Mesenchymal stem cell (in vitro differentiated cells and primary cell): ENCODE measurements at regions not wholly inside any gene's neighbourhood (a gene's known extent, or its start where the extent isn't known, plus 50 kb on each side); places are given as distances from the start of the nearest gene placed in this dataset.

Source experiments
- DNase-seq: peaks from one replicate; pipeline ENCODE4 v3.0.0-alpha.2; 2013
- H2AFZ ChIP-seq: one replicate; pipeline ENCODE4 v1.6.1; 2013; ENCODE audit warnings: low read depth, mild to moderate bottlenecking, control low read depth, inconsistent platforms, low read length, moderate library complexity
- H2AK5ac ChIP-seq: 2 replicates; pipeline ENCODE4 v1.6.1; 2013; ENCODE audit warnings: low read length, moderate library complexity, mild to moderate bottlenecking, inconsistent platforms; ENCODE audit not compliant: severe bottlenecking
- H2BK120ac ChIP-seq: one replicate; pipeline ENCODE4 v1.6.1; 2013; ENCODE audit warnings: low read depth, mild to moderate bottlenecking, inconsistent platforms, low read length, moderate library complexity
- H2BK12ac ChIP-seq, 2 experiments: one replicate each; pipeline ENCODE4 v1.6.1; 2013; ENCODE audit warnings: inconsistent platforms in 2 of 2, low read length in 2 of 2, mild to moderate bottlenecking in 2 of 2, moderate library complexity in 2 of 2, control low read depth in 1 of 2
- H2BK15ac ChIP-seq: one replicate; pipeline ENCODE4 v1.6.1; 2013; ENCODE audit warnings: mild to moderate bottlenecking, low read depth, inconsistent platforms; ENCODE audit not compliant: poor library complexity, severe bottlenecking
- H2BK5ac ChIP-seq: 2 replicates; pipeline ENCODE4 v1.6.1; 2013; ENCODE audit warnings: low read depth, mild to moderate bottlenecking, low read length, control low read depth, inconsistent platforms; ENCODE audit not compliant: poor library complexity, severe bottlenecking
- H3K14ac ChIP-seq, 2 experiments: one replicate each; pipeline ENCODE4 v1.6.1; 2013; ENCODE audit warnings: inconsistent platforms in 2 of 2, low read length in 2 of 2, control low read depth in 1 of 2, mild to moderate bottlenecking in 1 of 2, moderate library complexity in 1 of 2
- H3K18ac ChIP-seq, 2 experiments: one replicate each; pipeline ENCODE4 v1.6.1; 2013; ENCODE audit warnings: inconsistent platforms in 2 of 2, low read length in 2 of 2, control low read depth in 1 of 2, low read depth in 1 of 2, mild to moderate bottlenecking in 1 of 2
- H3K23ac ChIP-seq, 2 experiments: one replicate each; pipeline ENCODE4 v1.6.1; 2013; ENCODE audit warnings: inconsistent platforms in 2 of 2, low read length in 2 of 2, mild to moderate bottlenecking in 2 of 2, moderate library complexity in 2 of 2, control low read depth in 1 of 2
- H3K27ac ChIP-seq: 2 replicates; pipeline ENCODE4 v1.5.1; 2013; ENCODE audit warnings: mild to moderate bottlenecking, moderate library complexity, low read length, control low read depth, inconsistent platforms; ENCODE audit not compliant: poor library complexity, severe bottlenecking
- H3K27me3 ChIP-seq, 2 experiments: 2 replicates each; pipeline versions ENCODE4 v1.6.1 to v1.7.0; 2013; ENCODE audit warnings: low read length in 2 of 2, mild to moderate bottlenecking in 2 of 2, moderate library complexity in 2 of 2, control low read depth in 1 of 2, inconsistent platforms in 1 of 2; ENCODE audit not compliant: control insufficient read depth in 1 of 2, insufficient read depth in 1 of 2
- H3K36me3 ChIP-seq, 2 experiments: 2 replicates each; pipeline versions ENCODE4 v1.6.1 to v1.7.0; 2013; ENCODE audit warnings: low read length in 2 of 2, control low read depth in 1 of 2, inconsistent platforms in 1 of 2, low read depth in 1 of 2, mild to moderate bottlenecking in 1 of 2; ENCODE audit not compliant: insufficient read depth in 2 of 2, control insufficient read depth in 1 of 2
- H3K4ac ChIP-seq, 2 experiments: one replicate each; pipeline ENCODE4 v1.6.1; 2013; ENCODE audit warnings: inconsistent platforms in 2 of 2, low read length in 2 of 2, mild to moderate bottlenecking in 2 of 2, moderate library complexity in 2 of 2, control low read depth in 1 of 2, low read depth in 1 of 2
- H3K4me1 ChIP-seq: 2 replicates; pipeline ENCODE4 v1.6.1; 2013; ENCODE audit warnings: low read depth, low read length, control low read depth; ENCODE audit not compliant: control insufficient read depth, insufficient read depth
- H3K4me2 ChIP-seq: 2 replicates; pipeline ENCODE4 v1.6.1; 2013; ENCODE audit warnings: low read length, mild to moderate bottlenecking, inconsistent platforms; ENCODE audit not compliant: poor library complexity, severe bottlenecking
- H3K4me3 ChIP-seq, 2 experiments: 2 replicates each; pipeline versions ENCODE4 v1.5.1 to v1.7.0; 2013; ENCODE audit warnings: low read length in 2 of 2, mild to moderate bottlenecking in 2 of 2, control low read depth in 1 of 2, low read depth in 1 of 2; ENCODE audit not compliant: insufficient read depth in 1 of 2
- H3K79me1 ChIP-seq: replicated peaks from 2 replicates; pipeline ENCODE4 v1.6.1; 2013; ENCODE audit warnings: mild to moderate bottlenecking, control low read depth, low read length, inconsistent platforms; ENCODE audit not compliant: poor library complexity, severe bottlenecking
- H3K9ac ChIP-seq: 2 replicates; pipeline ENCODE4 v1.7.0; 2013; ENCODE audit warnings: mild to moderate bottlenecking, low read length, moderate library complexity
- H3K9me3 ChIP-seq: 2 replicates; pipeline ENCODE4 v1.7.0; 2013; ENCODE audit warnings: mild to moderate bottlenecking, low read length; ENCODE audit not compliant: control insufficient read depth
- H4K8ac ChIP-seq: one replicate; pipeline ENCODE4 v1.6.1; 2013; ENCODE audit warnings: inconsistent platforms, mild to moderate bottlenecking, low read length, moderate library complexity
- H4K91ac ChIP-seq: one replicate; pipeline ENCODE4 v1.6.1; 2013; ENCODE audit warnings: mild to moderate bottlenecking, low read length, inconsistent platforms
- WGBS: methylation state at CpG from one replicate; pipeline ENCODE4 v1.1.7; 2013; ENCODE audit warnings: mixed read lengths; 5-methylcytosine and 5-hydroxymethylcytosine counted together

DNA sequence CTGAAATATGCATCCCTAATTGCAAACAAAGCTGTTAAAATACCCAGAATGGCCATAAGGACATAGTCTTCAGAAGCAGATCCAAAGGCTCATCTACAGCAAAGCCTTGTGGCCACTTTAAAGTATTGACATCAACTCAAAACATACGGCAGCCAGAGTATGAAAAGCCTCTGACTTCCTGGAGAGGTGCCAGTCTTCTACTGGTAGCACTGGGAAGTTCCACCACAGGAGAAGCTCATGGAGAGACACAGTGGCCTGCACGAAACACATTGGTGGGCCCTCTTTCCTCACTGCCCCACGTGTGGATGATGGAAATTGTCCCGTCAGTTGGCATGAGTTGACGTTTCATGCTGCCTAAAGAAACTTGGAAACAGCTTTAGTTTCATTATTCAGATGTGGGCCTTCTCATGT is 202.6 kb upstream of the HEY2 start:
- Histone ChIP-seq H3K4me1 (no peaks in the 10 kb centered on the region), H2BK5ac (no peak overlapping the region), H3K27me3 (peaks cover 0 to 3% of the 10 kb centered on the region in 2 experiments), H3K9ac (no peak overlapping the region), H2AK5ac (no peak overlapping the region), H4K91ac (no peak overlapping the region), H2AFZ (no peak overlapping the region), H2BK15ac (no peak overlapping the region), H3K14ac (no peak overlapping the region), H2BK120ac (no peak overlapping the region), H3K18ac (peak overlapping the region in 1 of 2 experiments; percentile 8), H3K4me2 (no peak overlapping the region), H3K4me3 (no peak overlapping the region), H3K9me3 (peaks cover 6% of the 10 kb centered on the region), H2BK12ac (no peak overlapping the region), H3K23ac (no peak overlapping the region), H3K4ac (no peak overlapping the region), H3K79me1 (no peaks in the 10 kb centered on the region), H3K36me3 (no peaks in the 10 kb centered on the region), H4K8ac (no peak overlapping the region), H3K27ac (no peak overlapping the region)
- 94% methylated on average over 5 of the region's 5 CpGs for WGBS
- peak; percentile 21 for DNase-seq

DNA sequence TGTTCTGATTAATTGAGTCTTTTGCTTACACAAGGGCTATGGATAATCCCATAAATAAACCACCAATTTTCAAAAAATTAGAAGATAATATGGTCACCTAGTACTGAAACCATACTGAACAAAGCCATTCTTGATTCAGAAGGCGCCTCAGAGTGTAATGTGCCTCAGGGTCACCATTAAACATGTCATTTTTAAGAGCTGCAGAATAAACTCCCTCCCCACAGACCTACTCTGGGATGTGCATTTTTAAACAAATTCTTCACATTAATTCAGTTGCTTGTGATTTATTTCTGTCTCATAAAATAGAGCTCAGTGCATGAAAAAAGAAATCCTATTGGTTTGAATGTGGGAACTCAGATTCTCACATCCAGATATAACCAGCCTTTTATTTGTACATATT is 202.1 kb upstream of the HEY2 start:
- H3K4me1 ChIP-seq: no peaks in the 10 kb centered on the region
- H3K14ac ChIP-seq: no peak overlapping the region
- H3K9me3 ChIP-seq: peaks cover 2% of the 10 kb centered on the region
- no peak overlapping the region for H3K4me3 ChIP-seq
- H2BK15ac ChIP-seq: no peak overlapping the region
- H3K36me3 ChIP-seq: no peaks in the 10 kb centered on the region
- no peak overlapping the region for H3K4me2 ChIP-seq
- H2AK5ac ChIP-seq: no peak overlapping the region
- no peak overlapping the region for H3K23ac ChIP-seq
- H3K79me1 ChIP-seq: no peaks in the 10 kb centered on the region
- no peak overlapping the region for H3K18ac ChIP-seq
- no peak overlapping the region for H4K91ac ChIP-seq
- H4K8ac ChIP-seq: no peak overlapping the region
- H2BK12ac ChIP-seq: no peak overlapping the region
- no peaks in the 10 kb centered on the region for H3K27me3 ChIP-seq
- no peak overlapping the region for H2BK120ac ChIP-seq
- H2BK5ac ChIP-seq: no peak overlapping the region
- no peak overlapping the region for H2AFZ ChIP-seq
- 88% methylated on average over 1 of the region's 1 CpG for WGBS
- H3K9ac ChIP-seq: no peak overlapping the region
- H3K4ac ChIP-seq: no peak overlapping the region
- no peak for DNase-seq
- no peak overlapping the region for H3K27ac ChIP-seq

DNA sequence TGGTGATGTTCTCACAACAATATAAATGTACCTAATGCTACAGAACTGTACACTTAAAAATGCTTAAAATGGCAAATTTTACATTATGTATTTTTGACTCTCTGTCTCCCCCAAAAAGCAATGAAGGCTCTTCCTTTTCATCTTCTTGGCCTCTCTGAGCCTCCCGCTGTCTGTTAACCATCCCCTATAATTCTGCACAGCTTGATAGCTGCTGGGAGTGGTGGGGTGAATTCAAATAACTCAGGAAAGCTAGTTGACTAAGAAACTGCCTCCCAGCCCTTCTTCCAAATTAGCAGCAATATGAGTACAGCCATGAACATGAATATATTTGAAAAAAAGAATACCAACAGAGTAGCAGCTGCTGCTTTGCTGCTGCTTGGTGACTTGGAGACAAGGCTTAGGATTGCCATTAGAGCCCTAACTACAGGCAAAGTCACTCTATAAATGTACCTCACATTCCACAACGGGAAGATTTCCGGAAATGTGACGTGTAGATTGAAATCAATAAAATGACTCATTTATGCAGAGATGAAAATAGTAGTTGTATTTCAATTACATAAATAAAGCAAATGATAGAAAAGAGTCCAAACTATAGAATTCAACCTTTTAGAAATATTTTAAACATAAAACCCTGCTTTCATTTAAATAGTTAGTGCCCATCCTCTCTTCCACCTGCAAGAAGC is 200.1 kb upstream of the HEY2 start:
- Histone ChIP-seq H3K27me3 (no peaks in the 10 kb centered on the region), H3K4ac (no peak overlapping the region), H2AFZ (no peak overlapping the region), H3K9me3 (no peaks in the 10 kb centered on the region), H2BK120ac (no peak overlapping the region), H2BK5ac (no peak overlapping the region), H3K9ac (no peak overlapping the region), H2BK15ac (no peak overlapping the region), H3K23ac (no peak overlapping the region), H2BK12ac (no peak overlapping the region), H4K8ac (no peak overlapping the region), H3K4me1 (no peaks in the 10 kb centered on the region), H3K4me2 (no peak overlapping the region), H3K36me3 (no peaks in the 10 kb centered on the region), H3K79me1 (no peaks in the 10 kb centered on the region), H3K4me3 (no peak overlapping the region), H4K91ac (no peak overlapping the region), H3K18ac (no peak overlapping the region), H3K14ac (no peak overlapping the region), H3K27ac (no peak overlapping the region), H2AK5ac (no peak overlapping the region)
- DNase-seq: no peak
- WGBS: 100% methylated on average over 1 of the region's 4 CpGs

DNA sequence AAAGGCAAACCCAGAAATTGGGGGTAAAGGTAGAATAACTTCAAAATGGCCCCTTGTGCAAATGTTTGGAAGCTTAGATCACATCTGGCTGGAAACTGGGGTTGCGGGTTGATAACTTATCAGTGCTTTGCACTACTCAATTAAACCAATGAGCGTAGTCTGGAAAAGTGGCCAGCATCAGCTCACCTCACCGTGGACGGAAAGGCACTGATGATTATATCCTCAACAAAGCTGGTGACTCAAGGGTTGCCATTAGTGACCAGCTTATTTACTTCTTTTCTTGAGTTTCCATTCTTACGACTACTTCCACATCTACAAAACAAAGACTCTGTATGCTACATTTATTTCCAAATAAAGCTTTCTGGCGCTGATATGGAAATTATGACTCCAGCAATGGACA is 198.5 kb upstream of the HEY2 start:
- Histone ChIP-seq H4K8ac (no peak overlapping the region), H3K14ac (no peak overlapping the region), H3K27me3 (no peaks in the 10 kb centered on the region), H3K23ac (no peak overlapping the region), H3K4me1 (no peaks in the 10 kb centered on the region), H3K4me2 (no peak overlapping the region), H2BK12ac (no peak overlapping the region), H2AK5ac (no peak overlapping the region), H2BK5ac (no peak overlapping the region), H2AFZ (no peak overlapping the region), H3K9me3 (no peaks in the 10 kb centered on the region), H3K4ac (no peak overlapping the region), H3K9ac (no peak overlapping the region), H2BK15ac (no peak overlapping the region), H3K79me1 (no peaks in the 10 kb centered on the region), H3K18ac (no peak overlapping the region), H4K91ac (no peak overlapping the region), H2BK120ac (no peak overlapping the region), H3K4me3 (no peak overlapping the region), H3K27ac (no peak overlapping the region), H3K36me3 (no peaks in the 10 kb centered on the region)
- DNase-seq: no peak
- 93% methylated on average over 6 of the region's 6 CpGs for WGBS
